ENCODE measurements at regions not wholly inside any gene's neighbourhood (a gene's known extent, or its start where the extent isn't known, plus 50 kb on each side); places are given as distances from the start of the nearest gene placed in this dataset.
"Not testable (repeated sequence)": the region's sequence is repeated elsewhere in the genome, so short reads cannot be mapped to it uniquely, and the experiment has no call there.

DNA sequence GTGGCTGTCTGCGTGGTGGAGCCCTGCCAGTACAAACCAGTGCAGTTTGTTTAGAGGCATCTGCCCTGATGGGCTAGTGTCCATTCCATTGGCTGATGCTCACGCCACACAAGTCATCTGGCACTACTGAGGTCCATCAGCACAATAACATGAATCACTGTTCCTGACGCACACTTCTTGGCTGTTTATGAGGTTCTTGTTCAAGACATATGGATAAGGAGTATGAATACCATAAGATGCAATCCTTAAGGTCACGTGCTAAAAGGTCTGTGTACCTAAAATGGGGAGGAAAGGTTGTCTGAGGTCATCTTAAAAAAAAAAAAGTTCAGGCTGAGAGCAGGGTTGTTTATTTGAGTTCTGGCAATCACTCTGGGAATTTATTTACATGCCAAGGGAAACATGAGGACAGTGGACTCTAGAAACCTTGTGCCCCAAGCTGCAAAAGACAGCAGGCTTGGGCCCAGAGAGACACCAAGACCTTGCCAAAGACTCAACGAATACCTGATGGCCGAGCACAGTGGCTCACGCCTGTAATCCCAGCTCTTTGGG lies 54.1 kb upstream of the SHLD1 start:
- no peak for DNase-seq

GRCh38 chr20:5691918-5692618 lies 58.1 kb upstream of the SHLD1 start:
- DNase-seq = peak in 1 of 2 donors; percentile 52

GRCh38 chr20:5689463-5689862 lies 60.7 kb upstream of the SHLD1 start:
- DNase-seq = no peak

- peak in 1 of 2 donors; percentile 52 for DNase-seq
These were observed 61.7 kb upstream of the SHLD1 start for GRCh38 chr20:5688431-5688972.

DNA sequence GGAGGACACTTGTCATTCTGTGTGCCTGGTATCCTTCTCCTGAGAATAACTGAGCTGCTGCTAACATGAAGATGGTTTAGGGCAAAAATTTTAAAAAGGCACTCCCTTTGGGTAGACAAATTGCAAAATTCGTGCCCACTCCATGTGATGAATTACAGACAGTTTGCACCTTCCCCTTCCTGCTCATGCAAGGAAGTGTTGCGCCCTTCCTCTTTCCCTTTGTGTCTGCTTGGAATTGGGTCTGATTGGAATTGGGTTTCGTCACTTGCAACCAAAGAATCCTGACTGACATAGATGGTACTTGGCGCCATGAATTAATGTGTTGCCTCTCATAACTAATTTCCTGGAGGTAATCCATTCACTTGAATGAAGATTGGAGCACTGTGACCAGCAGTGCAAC lies 62.3 kb upstream of the SHLD1 start:
- DNase-seq = peak in 1 of 2 donors; percentile 24

DNA sequence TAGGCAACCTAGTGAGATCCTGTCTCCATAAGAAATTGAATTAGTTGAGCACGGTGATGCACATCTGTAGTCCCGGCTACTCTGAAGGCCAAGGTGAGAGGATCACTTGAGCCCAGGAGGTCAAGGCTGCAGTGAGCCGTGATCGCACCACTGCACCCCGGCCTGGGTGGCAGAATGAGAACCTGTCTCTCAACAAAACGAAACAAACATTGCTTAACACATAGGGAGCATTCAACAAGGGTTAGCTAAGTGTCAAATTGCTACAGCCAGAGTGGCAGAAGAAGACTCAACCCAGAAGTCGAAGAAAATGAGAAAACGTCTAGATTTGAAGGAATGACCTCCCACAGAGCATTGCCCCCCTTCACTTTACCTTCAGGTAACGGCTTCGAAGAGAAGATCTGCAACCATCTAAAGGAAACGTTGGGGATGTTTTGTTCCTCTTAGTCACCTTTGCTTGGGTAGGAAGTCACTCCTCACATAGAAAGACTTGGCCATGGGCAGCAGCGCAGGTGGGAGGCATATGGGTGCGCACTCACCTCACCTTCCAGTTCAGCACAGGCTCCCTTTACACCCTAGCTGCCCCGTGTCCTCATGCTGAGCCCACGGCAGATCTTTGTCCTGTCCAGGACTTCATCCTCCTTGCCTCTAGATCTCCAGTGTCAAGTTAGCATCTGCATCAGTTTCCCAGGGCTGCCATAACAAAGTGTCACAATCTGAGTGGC lies 63.7 kb upstream of the SHLD1 start:
- no peak for DNase-seq

DNA sequence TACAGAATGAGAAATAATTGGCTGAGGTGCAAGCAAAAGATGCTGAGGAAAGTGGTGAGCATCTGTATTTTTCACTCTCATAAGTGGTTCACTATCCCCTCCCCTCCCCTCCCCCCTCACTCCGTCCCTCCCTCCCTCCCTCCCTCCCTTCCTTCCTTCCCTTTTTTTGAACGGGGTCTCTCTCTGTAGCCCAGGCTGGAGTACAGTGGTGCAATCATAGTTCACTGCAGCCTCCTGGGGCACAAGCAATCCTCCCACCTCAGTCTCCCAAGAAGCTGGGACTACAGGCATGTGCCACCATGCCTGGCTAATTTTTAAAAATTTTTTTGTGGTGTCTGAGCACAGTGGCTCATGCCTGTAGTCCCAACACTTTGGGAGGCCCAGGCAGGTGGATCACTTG lies 67.6 kb upstream of the SHLD1 start:
- not testable (repeated sequence) for DNase-seq

DNA sequence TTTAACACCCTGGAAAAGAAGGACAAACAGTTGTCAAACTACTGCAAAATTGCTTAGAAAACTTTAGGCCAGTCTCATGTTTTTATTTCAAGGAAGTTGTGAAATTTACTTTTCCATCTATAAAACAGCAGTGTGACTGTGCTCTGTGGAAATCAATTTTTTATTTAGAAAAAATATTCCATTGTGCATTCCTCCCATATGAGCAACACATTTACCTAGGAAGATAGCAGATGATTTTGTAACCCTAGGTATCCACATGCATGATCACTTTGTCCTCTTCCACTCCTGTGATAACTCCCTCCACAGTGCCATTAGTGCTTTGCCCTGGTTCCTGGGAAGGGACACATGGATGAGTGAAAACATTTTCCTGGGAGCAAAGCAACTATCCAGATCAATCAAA lies 69.4 kb upstream of the GPCPD1 start:
- DNase-seq = no peak

DNA sequence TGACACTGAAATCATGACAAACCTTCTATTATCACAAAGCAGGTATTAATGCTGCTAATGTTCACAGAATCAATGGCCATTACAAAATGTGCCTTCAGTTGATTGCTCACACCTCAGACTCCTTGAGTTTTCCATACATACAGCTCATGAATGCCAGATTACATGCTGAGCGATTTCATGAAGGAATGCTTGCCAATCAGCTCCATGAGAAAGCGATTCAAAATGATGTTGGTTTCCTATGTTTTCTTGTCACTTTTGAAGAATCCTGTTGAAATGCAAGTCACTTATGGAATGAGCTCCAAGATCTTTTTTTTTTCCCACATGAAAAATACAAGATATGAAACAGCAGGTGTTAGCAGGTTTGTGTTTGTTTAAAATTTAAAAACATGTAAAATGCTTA lies 68.0 kb upstream of the GPCPD1 start:
- DNase-seq = no peak

DNA sequence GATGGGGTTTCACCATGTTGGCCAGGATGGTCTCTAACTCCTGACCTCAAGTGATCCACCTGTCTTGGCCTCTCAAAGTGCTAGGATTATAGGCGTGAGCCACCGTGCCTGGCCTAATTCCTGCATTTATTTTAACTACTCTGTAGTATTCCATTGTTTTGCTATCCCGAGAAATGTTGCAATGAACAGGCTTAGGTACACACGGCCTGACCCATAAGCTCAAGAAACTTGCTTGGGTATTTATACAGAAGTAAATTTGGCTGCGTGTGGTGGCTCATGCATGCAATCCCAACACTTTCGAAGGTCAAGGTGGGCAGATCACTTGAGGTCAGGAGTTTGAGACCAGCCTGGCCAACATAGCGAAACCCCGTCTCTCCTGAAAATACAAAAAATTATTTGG lies 67.1 kb upstream of the GPCPD1 start:
- DNase-seq = not testable (repeated sequence)

DNA sequence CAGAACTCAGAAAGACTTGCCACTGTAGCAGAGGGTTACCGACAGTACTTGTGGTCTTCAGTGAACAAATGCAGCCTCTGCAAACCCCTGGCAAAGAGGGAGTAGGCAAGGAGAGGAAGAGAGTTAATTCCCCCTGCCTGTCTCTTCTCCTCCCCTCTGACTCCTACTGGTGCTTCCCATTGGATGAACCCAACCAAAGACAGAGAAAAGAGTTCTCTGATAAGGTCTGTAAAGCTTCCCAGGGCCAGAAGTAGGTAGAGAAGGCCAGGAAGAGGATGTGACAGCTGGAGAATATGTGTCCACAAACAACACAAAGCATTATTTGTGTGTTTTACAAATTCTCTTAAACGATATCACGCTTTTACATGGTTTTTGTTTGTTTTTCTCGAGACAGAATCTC lies 66.6 kb upstream of the GPCPD1 start:
- DNase-seq = no peak

DNA sequence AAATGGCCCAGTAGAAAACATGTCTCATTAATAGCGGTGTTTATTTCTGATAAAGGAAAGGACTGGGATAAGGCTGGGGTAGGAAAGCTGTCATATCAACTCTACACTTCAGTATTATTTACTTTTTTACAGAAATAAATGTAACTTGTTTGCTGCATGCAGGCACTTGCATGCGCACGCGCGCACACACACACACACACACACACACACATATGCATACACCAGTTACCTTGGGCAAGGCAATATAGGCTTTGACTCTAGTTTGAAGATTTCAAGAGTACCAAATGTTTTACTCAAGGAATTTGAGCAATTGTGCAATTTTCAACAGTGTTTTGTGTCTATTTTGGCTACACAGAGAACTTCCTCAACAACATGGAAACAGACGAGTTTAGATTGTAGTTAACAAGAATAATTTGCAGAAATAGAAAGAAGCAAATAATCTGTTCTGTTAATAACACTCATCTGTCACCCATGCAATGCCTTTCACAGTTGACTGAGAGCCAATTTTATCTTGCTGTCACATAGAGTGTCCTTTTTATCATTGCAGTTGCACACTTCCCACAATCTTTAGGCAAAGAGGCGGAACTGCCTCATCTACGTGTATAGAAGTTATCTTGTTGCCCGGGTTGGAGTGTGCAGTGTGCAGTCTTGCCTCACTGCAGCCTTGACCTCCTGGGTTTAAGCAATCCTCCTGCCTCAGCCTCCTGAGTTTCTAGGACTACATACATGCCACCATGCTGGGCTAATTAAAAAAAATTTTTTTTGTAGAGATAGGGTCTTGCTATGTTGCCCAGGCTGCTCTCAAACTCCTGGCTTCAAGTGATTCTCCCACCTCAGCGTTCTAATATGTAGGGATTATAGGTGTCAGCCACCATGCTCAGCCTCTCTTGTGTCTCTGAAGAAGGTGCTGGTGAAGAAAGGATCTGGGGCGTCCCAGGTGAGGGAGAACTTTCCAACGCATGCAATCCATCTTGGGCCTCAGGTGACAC lies 64.6 kb upstream of the GPCPD1 start:
- DNase-seq = peak in 1 of 2 donors; percentile 24

DNA sequence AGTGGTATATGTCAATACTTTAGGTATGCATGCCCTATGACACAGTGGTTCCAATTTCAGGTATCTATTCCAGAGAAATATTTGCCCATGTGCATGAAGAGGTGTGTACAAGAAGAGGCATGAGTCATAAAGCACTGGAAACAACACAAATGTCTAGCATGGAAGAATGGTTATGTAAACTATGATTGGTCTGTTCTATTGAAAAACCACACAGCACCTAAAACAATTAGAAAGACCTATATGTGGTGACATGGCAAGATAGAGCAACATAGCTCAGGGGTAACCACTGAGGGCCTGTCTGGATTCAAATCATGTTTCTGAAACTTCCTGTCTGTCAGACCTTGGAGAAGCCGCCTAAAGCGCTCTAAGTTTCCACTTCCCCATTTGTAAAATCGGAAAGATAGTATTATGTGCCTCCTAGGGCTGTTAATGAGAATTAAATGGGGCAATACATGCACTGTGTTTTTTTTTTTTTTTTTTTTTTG lies 63.4 kb upstream of the GPCPD1 start:
- peak; percentile 21 to 57 for DNase-seq

DNA sequence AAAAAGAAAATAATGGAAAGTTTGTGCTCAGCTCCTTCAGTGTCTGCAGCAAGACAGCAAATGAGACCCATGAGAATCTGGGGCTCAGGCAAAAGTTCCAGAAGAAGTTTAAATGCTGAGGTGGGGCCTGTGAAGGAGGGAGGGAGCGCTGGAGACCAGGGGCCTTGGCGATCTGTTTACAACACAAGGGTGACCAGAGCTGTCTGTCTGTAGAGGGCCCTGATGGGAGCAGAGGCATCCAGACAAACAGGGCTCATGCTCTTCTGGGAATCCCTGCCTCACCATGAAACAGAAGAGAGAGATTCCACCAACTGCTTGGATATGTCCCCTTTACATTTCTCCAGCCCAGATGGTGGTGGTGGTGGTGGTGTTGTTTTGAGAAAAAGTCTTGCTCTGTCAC lies 60.1 kb upstream of the GPCPD1 start:
- no peak for DNase-seq

DNA sequence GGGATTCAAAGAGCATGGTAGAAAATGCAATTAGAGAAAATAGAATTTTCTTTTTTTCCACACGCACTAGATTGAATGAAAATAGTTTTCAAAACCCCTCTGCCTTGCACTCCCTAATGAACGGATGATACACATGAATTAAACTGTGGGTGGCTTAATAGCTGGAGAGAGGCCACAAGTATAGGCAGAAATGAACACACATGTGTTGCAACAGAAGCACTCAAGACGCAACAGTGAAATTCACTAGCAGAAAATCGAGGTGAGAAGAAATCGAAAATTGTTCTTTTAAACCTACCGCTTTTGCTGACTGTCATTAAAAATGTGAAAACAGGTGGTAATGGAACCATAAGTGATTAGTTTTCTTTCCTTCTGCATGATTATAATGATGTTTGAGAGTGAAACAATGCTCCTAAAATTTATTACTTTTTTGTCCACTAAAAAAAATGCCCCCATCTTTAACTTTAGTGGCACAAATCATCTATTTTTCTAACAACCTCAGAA lies 59.3 kb upstream of the GPCPD1 start:
- no peak for DNase-seq

- no peak for DNase-seq
These were observed 57.7 kb upstream of the GPCPD1 start for GRCh38 chr20:5668529-5668868.

GRCh38 chr20:5667705-5668528 lies 57.1 kb upstream of the GPCPD1 start:
- DNase-seq = no peak

DNA sequence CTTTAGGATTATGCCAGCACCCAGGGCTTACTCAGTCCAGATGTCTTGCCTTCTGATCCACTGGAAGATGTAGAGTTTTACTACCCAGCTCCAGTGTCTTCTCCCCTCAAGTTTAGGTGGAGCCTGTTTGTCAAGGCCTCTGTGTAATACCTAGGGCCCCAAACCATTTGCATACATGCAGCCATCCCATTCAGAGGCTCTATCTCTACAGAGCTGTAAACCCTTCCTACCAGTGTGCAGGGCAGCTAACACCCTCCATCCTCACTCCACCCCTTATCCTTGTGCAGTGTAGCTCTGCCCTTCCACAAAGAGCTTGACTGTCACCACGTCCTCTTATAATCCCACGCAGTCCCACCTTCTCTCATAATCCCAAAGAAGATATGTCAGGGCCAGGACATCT lies 54.6 kb upstream of the GPCPD1 start:
- no peak for DNase-seq

DNA sequence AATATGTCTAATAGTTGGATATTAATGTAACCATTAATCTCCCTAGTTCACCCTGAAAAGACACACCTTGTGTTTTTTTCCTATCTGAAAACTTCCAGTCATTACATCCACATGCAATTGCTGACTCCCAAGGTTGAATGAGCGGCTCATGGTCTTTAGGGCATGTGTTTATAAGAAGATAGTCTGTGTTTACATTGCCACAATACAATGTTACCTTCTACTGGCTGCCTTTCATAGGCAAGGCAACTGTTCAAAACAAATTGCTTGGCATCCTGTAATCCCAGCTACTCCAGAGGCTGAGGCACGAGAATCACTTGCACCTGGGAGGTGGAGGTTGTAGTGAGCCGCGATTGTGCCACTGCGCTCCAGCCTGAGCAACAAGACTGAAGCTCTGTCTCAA lies 52.6 kb upstream of the GPCPD1 start:
- no peak for DNase-seq

- DNase-seq = no peak
These were observed 52.0 kb upstream of the GPCPD1 start for GRCh38 chr20:5662769-5663168.

DNA sequence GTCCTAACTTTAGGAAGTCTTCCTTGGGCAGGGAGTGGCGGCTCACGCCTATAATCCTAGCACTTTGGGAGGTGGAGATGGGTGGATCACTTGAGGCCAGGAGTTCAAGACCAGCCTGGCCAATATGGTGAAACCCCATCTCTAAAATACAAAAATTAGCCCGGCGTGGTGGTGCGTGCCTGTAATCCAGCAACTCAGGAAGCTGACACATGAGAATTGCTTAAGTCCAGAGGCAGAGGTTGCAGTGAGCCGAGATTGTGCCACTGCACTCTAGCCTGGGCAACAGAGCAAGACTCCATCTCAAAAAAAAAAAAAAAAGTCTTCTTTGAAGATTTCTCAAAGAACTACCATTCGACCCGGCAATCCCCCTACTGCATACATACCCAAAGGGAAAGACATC lies 50.0 kb upstream of the GPCPD1 start:
- not testable (repeated sequence) for DNase-seq

All from CD4-positive, alpha-beta T cell treated with Interferon alpha-2 for 1 hour (primary cell).